HG03571 (cell line): ENCODE measurements at regions not wholly inside any gene's neighbourhood (a gene's known extent, or its start where the extent isn't known, plus 50 kb on each side); places are given as distances from the start of the nearest gene placed in this dataset.
A peak's percentile ranks its signal among the peaks of the same experiment; 100 is the strongest.
"Not testable (repeated sequence)": the region's sequence is repeated elsewhere in the genome, so short reads cannot be mapped to it uniquely, and the experiment has no call there.

Experiments used
- ATAC-seq: cut with Tn5 transposase; IDR thresholded peaks from one replicate; pipeline ENCODE4 v1.9.1; 2021; ENCODE audit not compliant: unreplicated experiment

DNA sequence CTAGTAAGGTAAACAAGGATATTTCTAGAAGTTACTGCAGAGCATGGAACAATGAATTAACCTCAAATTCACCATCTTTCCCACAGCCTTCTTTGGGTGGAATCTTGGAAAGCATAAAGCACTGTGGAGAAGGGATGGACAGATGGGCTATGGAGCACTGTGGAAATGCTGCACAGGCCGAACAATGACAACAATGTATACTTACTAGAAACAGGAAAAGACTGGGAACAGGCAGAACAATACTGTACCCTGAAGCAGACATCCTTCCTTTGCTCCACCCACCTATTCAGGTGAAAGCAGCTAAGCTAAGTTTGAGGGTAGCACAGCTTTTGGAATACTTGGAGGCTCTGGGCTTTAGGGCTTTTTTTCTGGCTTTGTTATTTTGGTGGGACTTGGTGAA is 250.6 kb upstream of the KLF8 start:
- ATAC-seq = no peak

DNA sequence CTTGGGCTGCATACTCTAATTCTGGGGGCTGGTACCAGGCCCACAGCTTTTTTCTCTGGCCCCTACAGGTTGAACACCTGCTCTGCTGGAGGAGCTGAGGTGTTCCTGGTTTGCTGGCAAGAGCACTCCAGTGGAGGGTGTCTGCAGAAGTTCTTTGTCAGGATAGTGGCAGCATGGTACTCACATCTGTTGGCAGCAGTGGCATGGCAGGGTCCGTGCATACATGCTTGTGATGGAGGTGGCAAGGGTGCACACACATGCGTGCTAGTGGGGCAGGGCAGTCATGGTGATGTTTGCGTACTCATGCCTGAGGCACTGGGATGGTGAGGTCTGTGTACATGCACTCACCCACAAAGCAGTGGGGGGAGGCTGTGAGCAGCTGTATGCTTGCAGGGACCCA is 235.5 kb upstream of the KLF8 start:
- no peak for ATAC-seq

DNA sequence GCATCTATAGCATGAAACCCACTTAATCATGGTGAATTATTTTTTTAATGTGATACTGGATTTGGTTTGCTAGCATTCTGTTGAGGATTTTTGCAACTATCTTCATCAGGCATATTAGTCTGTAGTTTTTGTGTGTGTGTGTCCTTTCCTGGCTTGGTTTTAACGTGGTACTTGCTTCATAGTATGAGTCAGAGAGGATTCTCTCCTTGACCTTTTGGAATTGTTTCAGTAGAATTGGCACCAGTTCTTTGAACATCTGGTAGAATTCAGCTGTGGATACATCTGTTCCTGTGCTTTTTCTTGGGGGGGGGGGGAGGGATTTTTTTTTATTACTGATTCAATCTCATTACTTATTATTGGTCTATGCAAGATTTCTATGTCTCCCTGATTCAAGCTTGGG is 232.0 kb upstream of the KLF8 start:
- no peak for ATAC-seq

DNA sequence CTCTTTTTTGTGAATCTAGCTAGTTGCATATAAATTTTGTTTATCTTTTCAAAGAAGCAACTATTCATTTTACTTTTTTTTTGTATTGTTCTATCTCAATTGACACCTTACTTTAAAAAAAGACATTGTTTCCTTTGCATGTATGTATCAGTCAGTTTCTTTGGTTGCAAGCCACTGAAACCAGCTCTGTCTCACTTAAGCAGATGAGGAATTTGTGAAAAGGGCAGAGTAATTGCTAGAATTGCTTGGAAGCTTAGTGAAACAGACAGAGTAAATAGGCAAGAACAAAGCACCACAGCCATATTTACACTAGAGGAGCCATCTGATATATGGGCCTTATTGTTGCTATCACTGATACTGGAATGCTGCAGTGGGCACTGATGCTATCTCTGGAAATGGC is 231.4 kb upstream of the KLF8 start:
- ATAC-seq = no peak

DNA sequence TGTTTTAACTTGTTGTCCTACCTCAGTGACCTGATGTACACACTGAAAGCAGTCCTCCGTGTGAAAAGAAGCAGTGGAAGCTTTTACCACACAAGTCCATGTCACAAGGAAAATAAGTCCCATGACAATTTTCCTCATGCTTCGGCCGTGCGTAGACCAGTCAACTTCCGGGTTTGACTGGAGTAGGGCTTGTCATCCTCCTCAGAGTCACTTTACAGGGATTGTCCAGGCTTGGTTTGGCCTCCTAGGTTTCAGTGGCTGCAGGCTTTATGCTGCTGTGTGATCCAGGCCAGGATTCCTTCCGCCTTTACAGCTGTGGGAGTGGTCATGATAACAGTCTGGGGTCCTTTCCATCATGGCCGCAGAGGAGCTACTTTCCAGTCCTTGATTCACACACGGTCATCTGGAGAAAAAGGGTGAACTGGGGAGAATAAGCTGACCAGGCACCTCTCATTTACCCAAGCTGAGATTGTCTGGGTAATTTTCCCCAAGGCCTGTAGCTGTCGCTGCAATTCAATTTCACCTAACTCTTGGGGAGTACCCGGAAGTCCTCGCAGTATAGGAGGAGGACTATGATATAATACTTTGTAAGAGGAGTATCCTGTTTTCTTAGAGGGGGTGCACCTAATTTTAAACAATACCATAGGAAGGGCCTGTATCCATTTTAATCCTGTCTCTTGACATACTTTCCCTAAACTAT is 206.1 kb upstream of the KLF8 start:
- ATAC-seq = no peak

DNA sequence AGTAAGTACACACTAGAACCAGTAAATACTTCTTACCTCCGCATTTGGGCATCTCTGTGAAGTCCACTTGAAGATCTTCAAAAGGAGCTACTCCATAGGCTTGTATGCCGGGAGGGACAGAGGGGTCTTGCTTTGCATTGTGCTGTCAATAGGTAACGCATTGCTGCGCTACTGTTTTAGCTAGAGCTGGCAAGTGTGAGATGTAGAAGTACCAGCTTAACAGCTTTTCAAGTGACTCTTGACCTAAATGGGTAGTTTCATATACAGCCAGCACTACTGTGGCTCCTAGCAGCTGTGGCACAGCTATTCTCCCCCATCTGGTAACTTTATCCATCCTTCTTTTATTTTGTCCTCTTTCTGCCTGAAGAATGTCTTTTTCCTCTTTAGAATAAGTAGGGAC is 205.3 kb upstream of the KLF8 start:
- no peak for ATAC-seq

DNA sequence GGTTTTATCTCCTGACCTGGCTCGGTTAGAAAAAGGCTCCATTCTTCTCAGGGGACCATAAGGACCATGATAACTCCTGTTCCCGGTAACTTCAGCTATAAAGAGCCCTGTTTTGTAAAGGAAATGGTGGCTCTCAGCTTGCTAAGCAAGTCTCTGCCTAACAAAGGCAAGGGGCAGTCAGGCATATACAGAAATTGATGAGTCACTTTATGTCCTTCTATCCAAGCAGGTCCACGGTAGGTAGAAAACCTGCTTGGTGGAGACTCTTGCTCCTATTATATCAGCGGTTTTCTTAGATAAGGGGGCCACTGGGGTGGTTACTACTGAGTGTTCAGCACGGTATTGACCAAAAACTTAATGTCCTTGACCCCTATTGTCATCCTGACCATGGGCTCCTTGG is 203.0 kb upstream of the KLF8 start:
- no peak for ATAC-seq

DNA sequence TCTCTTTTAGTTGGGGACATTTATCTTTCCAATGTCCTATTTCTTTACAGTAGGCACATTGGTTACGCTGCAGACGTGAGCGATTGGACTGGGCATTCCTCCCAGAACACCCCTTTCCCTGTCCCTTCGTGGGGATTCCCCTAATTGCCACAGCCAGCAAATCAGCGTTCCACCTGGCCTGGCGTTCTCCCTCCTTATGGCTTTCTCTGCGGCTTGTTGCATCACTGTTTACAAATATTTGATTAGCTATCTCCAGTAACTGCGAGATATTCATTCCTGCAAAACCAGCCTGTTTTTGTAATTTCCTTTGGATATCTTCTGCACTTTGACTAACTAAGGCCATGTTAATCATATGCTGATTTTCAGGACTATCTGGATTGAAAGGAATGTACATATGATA is 202.5 kb upstream of the KLF8 start:
- ATAC-seq = no peak

DNA sequence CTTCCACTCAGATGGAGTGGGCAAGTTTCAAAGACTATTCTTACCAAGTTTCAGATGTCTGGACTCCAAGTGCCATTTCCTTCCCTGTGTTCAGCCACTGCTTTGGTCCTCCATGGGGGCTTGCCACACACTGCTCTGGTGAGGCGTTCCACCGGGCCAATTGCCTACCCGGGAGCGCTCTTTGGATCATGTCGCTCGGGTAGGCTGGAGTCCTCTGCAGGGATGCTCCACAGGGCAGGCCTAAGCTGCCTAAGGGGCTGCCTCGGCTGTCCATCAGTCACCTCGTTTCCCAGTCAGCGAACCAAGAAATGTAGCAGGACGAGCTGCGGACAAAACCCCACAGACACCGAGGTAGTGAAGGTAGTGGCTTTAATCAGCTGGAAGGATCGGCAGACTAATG is 200.7 kb upstream of the KLF8 start:
- no peak for ATAC-seq

DNA sequence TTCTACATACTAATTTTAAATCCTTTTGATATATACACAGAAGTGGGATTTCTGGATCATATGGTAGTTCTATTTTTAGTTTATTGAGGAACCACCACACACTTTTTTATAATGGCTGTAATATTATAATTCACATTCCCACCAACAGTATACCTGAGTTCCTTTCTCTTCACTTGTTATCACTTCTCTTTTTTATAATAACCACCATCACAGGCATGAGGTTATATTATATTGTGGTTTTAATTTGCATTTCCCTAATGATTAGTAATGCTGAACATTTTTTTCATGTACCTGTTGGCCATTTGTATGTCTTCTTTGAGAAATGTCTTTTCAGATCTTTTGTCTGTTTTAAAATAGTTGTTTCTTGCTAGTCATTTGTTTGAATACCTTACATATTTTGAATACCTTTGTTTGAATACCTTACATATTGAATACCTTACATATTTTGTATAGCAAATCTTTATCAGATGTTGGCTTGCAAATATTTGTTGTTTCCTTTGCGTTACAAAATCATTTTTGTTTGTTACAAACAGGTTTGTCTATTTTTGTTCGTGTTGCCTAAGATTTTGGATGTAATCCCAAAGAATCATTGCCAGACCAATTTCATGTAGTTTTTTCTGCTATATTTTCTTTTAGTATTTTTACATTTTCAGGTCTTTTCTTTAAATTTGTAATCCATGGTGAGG is 198.5 kb upstream of the KLF8 start:
- ATAC-seq = no peak

DNA sequence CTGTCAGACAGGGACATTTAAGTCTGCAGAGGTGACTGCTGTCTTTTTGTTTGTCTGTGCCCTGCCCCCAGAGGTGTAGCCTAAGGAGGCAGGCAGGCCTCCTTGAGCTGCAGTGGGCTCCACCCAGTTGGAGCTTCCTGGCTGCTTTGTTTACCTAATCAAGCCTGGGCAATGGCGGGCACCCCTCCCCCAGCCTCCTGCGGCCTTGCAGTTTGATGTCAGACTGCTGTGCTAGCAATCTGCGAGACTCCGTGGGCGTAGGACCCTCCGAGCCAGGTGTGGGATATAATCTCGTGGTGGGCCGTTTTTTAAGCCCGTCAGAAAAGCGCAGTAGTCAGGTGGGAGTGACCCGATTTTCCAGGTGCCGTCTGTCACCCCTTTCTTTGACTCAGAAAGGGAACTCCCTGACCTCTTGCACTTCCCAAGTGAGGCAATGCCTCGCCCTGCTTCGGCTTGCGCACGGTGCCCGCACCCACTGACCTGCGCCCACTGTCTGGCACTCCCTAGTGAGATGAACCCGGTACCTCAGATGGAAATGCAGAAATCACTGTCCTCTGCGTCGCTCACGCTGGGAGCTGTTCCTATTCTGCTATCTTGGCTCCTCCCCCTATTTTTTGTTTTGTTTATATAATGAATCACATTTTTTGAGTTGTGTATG is 179.4 kb upstream of the KLF8 start:
- ATAC-seq = not testable (repeated sequence)

DNA sequence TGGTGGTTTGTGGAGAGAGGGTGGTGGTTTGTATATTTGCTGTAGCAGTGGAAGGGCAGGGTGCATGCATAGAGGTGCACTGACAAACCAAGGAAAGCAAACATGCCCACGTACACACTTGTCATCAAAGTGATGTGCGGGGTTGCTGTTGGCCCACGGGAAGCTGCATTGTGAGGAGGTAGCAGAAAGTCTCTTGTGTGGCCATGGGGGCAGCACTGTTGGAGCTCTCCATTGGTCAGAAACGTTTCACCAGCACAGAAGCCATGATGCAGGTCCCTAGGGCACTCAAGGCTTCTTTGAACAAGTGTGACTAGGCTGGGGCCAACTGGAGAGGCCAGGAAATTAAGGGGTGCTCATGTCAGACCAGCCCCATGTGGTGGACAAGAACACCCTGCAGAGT is 174.8 kb upstream of the KLF8 start:
- no peak for ATAC-seq

DNA sequence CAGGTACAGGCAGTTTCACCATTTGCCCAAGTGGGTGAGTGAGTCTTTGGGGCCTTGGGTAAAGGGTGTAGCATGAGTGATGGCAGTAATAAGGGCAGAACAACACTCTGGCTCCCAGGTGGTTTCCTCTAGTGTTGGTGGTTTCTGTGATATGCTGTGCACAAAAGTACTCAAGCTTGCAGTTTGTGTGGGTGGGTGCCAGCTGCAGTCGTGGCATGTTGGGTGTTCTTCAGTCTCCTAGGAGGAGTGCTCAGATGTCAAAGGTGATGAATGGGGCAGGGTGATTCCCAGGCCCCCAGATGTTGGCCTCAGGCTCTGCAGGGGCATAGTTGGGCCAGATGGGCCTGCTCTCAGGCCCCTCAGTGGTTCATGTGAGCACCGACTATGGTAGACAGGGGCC is 166.1 kb upstream of the KLF8 start:
- peak; percentile 58 for ATAC-seq

DNA sequence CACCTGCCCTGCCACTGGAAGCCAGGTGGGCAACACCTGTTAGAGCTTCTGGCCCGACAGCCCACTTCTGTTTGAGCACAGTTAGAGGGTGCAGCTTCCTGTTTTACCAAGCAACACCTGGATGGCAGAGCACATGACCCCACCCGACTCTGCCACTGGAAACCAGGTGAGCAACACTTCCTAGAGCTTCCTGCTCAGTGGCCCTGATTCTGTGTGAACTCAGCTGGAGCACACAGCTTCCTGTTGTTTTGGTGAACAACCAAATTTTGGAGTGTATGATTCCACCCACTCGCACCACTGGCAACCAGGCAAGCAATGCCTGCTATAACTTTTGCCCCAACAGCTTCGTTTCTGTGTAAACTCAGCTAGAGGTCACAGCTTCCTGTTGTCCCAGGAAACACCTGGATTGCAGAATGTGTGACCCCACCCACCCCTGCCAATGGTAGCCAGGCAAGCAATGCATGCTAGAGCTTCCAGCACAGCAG is 163.8 kb upstream of the KLF8 start:
- ATAC-seq = no peak

DNA sequence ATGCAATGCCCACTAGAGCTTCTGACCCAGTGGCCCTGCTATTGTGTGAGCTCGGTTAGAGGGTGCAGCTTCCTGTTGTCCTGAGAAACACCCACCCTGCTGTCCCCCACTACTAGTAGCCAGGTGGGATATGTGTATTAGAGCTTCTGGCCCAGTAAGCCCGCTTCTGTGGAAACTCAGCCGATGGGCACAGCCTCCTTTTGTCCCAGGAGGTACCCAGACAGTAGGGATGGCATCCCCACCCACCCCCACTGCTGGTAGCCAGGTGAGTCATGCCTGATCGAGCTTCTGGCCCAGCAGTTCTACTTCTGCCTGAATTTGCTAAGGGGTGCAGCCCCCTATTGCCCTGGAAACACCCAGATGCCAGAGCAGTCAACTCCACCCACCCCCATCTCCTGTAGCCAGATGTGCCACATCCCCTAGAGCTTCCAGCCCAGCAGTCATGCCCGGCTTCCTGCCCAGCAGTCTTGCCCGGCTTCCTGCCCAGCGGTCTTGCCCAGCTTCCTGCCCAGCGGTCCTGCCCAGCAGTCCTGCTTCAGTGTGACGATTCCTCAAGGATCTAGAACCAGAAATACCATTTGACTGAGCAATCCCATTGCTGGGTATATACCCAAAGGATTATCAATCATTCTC is 162.7 kb upstream of the KLF8 start:
- ATAC-seq = no peak

DNA sequence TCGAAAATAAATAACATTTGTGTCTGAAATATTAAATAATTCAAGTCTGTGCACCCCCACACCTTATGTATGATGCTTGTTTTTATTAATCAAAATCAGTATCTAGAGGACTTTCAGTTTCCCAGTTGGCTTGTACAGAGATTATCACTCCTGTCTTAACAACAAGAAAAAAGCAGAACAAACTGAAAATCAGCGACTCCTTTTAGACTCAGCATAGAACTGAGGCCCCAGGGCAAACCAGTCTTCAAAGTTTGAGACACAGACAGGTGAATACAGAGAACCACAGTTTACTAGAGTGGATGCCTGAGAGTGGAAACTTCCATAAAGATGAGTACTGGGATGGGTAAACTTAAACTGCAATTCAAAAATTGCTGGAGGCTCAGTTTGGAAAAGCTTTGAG is 142.8 kb upstream of the KLF8 start:
- ATAC-seq = no peak

DNA sequence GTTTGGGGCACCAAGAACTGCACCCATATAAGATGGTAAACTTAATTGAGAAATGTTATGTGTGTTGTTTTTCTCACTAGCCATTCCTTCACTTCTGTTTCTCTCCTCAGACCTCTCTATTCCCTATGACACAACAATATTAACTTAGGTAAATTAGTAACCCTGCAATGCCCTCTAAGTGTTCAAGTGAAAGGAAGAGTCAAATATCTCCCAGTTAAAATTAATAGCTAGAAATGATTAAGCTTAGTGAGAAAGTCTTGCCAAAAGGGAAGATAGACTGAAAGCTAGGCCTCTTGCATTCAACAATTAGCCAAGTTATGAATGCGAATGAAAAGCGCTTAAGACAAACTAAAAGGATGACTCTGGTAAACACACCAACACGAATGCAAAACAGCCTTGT is 132.9 kb upstream of the KLF8 start:
- ATAC-seq = no peak

DNA sequence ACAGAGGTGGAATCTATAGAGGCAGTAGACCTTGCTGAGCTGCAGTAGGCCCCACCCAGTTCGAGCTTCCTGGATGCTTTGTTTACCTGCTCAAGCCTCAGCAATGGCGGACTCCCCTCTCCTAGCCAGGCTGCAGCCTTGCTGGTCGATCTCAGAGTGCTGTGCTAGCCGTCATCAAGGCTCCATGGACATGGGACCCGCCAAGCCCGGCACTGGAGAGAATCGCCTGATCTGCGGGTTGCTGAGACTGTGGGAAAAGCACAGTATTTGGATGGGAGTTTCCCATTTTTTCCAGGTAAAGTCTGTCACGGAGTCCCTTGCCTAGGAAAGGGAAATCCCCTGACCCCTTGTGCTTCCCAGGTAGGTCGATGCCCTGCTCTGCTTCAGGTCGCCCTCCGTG is 124.8 kb upstream of the KLF8 start:
- ATAC-seq = no peak

DNA sequence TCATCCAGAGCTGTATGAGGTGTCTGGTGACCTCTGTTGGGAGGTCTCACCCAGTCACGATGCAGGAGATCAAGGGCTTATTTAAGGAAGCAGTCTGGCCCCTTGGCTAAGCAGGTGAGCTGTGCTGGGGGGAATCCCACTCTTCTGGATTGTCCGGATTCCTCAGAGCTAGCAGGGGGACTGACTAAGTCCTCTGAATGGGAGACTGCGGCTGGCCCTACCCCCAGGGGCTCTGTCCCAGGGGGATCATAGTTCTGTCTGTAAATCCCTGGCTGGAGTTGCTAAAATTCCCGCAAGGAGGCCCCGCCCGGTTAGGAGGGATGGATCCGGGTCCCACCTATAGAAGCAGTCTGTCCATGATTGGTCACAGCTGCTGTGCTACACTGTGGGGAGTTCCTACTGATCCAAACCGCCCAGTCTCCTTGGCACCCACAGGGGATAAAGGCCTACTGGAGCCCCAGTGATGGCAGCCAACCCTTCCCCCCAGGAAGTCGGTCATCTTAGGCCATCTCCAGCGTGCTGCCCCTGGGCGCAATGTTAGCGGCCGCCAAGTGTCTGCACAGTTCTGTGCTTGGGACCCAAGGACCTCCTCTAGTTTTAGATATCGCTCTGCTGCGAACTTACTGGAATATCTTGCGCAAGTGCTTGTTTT is 118.2 kb upstream of the KLF8 start:
- ATAC-seq = no peak

DNA sequence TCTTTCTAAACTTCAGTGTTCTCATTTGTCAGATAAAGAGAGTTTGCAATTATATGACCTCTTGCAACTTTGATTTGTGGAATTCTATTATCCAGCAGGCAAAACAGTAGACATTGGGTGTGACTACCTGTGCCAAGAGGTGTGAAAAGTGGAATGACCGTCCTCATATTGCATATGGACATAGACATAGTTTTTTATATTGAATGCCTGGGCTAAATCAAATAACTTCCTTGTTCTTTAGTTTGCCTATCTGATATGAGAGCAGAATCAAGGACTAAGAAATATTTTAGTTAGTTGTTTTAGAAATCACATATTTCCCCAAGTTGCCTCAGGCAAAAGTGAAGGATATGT is 117.7 kb upstream of the KLF8 start:
- no peak for ATAC-seq

DNA sequence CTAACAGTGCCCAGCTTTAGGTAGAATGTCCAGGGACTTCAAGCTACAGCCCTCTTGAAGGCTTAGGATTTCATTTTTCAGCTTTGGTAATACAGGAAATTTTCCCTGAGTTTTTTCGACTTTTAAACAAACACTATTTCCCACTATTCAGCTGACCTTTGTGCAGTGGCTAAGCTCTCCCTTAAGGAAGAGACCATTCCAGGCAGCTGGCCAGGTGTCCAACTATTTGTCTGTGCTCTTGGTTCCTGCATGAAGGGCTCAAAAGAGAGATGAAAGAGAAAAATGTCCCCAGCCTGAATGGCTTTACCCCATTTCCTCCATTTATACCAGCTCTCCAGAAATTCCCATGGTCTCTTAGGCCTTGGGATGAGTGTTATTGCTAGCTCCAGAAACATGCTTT is 111.9 kb upstream of the KLF8 start:
- no peak for ATAC-seq
